Left lobe of liver (tissue), 2 donors: ENCODE measurements at regions not wholly inside any gene's neighbourhood (a gene's known extent, or its start where the extent isn't known, plus 50 kb on each side); places are given as distances from the start of the nearest gene placed in this dataset.

Experiments
- ATAC-seq: fragments of 200-7000 bp; cut with Tn5 transposase; one replicate; pipeline ENCODE4 v1.9.1; 2020; ENCODE audit warnings: mild to moderate bottlenecking, moderate library complexity
- DNase-seq: peaks from one replicate; pipeline ENCODE4 v3.0.0-alpha.2; 2020; ENCODE audit warnings: low spot score
- donor health status: DM: no; HTN: no; CAD: no; lungs with moderate emphysema.
- donor health status: DM: no; HTN: yes; CAD: no.

- no peak for DNase-seq
- ATAC-seq = no peak
These were observed 89.1 kb upstream of the CLNK start for GRCh38 chr4:10773656-10774055.

- no peak for ATAC-seq
- DNase-seq = no peak
These were observed 88.4 kb upstream of the CLNK start for GRCh38 chr4:10773010-10773409.

GRCh38 chr4:10765386-10765785 is 80.8 kb upstream of the CLNK start:
- ATAC-seq = no peak
- no peak for DNase-seq

- ATAC-seq (no peak), DNase-seq (no peak)
These were observed 78.0 kb upstream of the CLNK start for GRCh38 chr4:10762561-10762960.

- ATAC-seq (no peak), DNase-seq (no peak)
These were observed 77.3 kb upstream of the CLNK start for GRCh38 chr4:10761903-10762302.

- no peak for DNase-seq
- ATAC-seq = no peak
These were observed 75.5 kb upstream of the CLNK start for GRCh38 chr4:10760086-10760485.

GRCh38 chr4:10758906-10759305 is 74.3 kb upstream of the CLNK start:
- no peak for ATAC-seq
- DNase-seq = no peak

GRCh38 chr4:10753856-10754402 is 69.4 kb upstream of the CLNK start:
- ATAC-seq (no peak), DNase-seq (no peak)

GRCh38 chr4:10753336-10753735 is 68.8 kb upstream of the CLNK start:
- no peak for ATAC-seq
- no peak for DNase-seq

GRCh38 chr4:10750714-10751113 is 66.1 kb upstream of the CLNK start:
- DNase-seq (no peak), ATAC-seq (no peak)

- no peak for ATAC-seq
These were observed 62.6 kb upstream of the CLNK start for GRCh38 chr4:10747186-10747585.

GRCh38 chr4:10746371-10747171 is 62.0 kb upstream of the CLNK start:
- DNase-seq (no peak), ATAC-seq (no peak)

More at GRCh38 chr4:10747186-10747585, 62.6 kb upstream of the CLNK start:
- no peak for DNase-seq

- ATAC-seq = no peak
- no peak for DNase-seq
These were observed 58.8 kb upstream of the CLNK start for GRCh38 chr4:10743357-10743756.

GRCh38 chr4:10741961-10742699 is 57.6 kb upstream of the CLNK start:
- DNase-seq (no peak), ATAC-seq (no peak)

- DNase-seq (no peak), ATAC-seq (no peak)
These were observed 56.5 kb upstream of the CLNK start for GRCh38 chr4:10740891-10741620.

- ATAC-seq = no peak
- no peak for DNase-seq
These were observed 55.7 kb upstream of the CLNK start for GRCh38 chr4:10740251-10740650.

GRCh38 chr4:10738826-10739489 is 54.4 kb upstream of the CLNK start:
- DNase-seq = no peak
- ATAC-seq = no peak

- DNase-seq = no peak
- ATAC-seq = no peak
These were observed 52.8 kb upstream of the CLNK start for GRCh38 chr4:10737337-10737736.

GRCh38 chr4:10736895-10737294 is 52.3 kb upstream of the CLNK start:
- ATAC-seq (no peak), DNase-seq (no peak)

- no peak for ATAC-seq
- DNase-seq = no peak
These were observed 51.7 kb upstream of the CLNK start for GRCh38 chr4:10736266-10736665.

GRCh38 chr4:10734697-10735096 is 50.1 kb upstream of the CLNK start:
- DNase-seq = no peak

More at GRCh38 chr4:10734697-10735096, 50.1 kb upstream of the CLNK start:
- ATAC-seq = no peak
